GDM1 (cell line): ENCODE measurements at regions not wholly inside any gene's neighbourhood (a gene's known extent, or its start where the extent isn't known, plus 50 kb on each side); places are given as distances from the start of the nearest gene placed in this dataset.
"Not testable (repeated sequence)": the region's sequence is repeated elsewhere in the genome, so short reads cannot be mapped to it uniquely, and the experiment has no call there.

Experiments
- DNase-seq: peaks from one replicate; lab custom pipeline; 2025; lab: John Stamatoyannopoulos, UW

DNA sequence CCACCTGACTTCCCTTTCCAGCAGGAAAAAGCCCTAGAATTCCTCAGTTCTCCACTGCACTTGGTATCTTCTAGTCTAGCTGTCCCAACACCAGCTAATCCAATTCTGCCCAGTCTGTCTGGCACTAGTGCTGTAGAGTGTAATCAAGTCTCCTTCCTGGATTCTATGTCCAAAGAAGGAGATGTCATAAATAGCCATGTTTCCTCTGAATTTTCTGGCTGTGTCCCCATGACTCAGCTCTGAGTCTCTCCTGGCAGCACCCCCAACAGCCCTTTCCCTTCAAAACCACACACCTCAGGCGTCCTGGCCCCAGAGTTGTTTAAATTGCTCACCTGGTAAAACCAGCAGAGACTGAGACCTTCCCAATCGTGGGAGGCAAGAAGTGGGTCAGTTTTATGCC, 197.2 kb downstream of the GRXCR1 start:
- no peak for DNase-seq

DNA sequence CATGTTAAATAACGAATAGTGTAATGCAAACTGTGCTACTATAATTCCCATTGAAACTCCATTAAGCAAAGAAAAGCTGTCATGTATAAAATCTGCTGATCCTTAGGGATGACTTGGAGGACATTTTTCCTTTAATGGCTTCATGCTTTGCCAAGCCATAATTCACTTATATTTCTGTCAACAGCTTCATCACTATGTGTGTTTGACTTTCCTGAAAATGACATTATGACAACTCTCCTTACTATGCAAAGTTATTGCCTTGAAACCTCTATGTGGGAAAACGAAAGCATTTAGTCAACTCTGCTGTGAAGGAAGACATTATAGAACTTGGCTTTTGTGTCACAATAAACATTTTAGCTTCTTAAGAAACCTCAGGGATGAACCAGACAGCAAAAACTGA, 210.5 kb downstream of the GRXCR1 start:
- DNase-seq, result no peak

DNA sequence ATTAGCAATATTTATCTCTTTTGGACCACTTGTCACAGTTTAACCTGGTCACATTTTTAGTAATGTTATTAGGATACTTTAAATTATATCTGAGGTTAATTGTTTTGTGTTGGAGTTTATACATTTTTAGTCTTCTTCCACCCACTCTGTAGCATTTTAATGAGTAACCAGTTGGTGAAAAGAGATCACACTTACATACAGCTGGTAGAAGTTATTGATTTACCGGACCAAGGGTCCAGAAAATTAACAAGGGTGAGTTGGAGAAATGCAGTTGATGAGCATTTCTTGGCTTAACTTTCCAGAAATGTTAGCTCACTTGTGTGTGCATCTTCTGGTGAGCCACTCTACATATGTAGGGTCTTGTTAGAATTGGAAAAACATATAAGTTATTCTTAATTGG, 219.6 kb downstream of the GRXCR1 start:
- no peak for DNase-seq

DNA sequence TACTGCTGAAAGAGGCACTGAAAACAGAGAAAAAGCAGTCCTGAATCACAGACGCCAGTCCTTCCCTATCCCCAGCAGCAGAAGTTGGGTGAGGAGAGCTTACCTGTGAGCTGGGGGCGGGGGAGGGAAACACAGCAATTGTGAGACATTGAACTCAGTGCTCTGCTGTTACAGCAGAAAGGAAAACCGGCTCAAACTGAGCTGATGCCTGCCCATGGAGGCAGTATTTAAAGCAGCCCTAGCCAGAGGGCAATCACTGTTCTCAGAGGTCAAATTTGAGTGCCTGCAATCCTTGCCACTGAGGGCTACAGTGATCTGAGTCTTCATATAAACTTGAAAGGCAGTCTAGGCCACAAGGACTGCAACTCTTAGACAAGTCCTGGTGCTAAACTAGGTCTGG, 220.7 kb downstream of the GRXCR1 start:
- no peak for DNase-seq

DNA sequence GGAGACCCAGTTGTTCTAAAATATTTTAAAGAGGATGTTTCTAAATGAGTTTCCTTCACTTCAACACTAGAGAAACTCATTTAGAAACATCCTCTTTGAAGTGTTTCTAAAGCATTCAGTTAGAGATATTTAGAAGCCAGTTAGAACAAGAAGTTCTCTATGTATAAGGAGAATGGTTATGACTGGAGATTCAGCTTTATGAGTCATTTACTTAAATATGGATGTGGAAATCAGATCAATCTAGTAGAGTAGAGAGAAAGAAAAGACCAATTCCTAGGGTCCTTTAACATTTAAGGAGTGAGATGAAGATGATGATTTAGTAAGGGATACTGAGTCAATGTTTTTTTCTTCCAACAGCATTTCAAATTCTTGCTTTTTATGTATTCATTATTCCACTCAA, 234.1 kb downstream of the GRXCR1 start:
- DNase-seq, result no peak

DNA sequence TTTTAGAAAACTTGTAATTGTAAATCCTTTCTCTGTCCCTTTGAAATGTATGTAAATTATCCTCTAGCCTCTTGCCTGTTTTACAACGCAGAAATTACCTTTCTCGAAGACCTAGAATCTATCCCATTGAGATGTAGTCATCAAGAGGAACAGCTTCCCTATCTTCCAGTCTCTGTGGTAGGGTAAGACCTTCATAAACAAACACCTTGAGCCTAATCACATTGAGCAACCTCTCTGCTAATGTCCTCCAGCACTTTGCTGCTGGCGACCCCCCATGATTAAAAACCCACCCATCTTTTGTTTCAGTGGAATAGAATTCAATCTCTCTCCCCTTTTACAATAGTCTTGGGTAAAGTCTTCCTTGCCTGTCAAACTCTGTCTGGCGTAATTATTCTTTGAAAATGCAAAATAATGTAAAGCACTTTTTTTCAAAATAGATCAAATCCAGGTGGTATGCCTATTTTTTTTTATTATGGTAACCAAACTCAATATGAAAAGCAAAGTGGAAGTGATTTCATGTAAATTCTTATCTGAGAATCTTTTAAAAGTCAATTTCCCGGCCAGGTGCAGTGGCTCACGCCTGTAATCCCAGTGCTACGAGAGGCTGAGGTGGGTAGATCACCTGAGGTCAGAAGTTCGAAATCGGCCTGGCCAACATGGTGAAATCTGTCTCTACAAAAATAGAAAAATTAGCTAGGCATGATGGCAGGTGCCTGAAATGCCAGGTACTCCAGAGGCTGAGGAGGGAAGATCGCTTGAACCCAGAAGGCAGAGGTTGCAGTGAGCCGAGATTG, 237.9 kb downstream of the GRXCR1 start:
- DNase-seq, result no peak

DNA sequence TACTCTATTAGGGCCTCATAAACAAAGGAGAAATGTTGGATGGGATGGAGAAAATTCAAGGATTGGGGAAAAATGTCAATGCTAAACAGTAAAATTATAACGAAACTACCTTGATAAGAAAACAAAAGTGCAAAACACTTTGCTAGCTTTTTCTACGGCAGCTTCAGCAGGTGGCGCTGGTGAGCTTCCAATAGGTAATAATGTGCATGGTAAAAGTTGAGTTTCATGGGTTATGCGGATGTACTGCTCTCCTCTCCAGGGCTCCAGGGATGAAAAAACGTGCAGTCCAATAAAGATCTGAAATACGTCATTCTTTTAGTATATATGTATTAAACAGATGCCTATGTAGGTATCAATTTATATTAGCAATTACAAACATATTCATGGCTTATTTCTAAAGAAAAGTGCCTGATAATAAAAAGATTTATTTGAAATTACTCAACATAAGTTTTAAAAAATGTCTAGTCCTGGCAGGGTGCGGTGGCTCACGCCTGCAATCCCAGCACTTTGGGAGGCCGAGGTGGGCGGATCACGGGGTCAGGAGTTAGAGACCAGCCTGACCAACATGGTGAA, 239.6 kb downstream of the GRXCR1 start:
- DNase-seq, result peak; percentile 9

DNA sequence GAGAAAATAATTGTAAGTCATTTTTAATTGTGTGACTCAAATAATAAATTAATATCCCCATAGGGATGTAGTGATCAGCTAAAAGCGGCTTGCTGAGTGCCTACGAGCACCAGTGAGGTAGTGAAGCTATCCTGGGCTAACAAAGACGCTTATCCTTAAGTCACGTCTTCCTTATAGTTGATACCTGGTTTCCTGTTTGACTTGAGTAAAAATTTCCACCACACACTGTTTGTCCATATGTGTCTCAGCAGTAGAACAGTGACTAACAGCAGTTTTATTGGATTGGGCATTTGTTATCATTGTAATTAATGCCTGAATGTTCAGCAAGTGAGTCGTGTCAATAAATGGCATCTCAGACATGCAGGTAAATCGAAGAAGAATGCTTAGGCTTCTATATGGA, 241.1 kb downstream of the GRXCR1 start:
- DNase-seq, result no peak

DNA sequence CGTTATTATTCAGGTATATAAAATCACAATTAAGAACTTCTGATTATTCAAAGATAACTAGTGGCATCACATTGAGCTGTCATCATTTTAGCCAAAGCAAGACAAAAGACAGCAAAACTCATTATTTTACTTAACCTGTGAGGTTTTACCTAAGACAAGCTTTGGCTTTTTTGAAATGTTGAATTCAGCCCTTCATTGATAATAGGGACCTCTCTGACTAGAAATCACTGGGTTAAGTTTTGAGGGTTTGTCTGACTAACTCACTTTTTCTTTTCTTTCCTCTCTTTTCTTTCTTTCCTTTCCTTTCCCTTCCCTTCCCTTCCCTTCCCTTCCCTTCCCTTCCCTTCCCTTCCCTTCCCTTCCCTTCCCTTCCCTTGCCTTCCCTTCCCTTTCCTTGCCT, 244.2 kb downstream of the GRXCR1 start:
- DNase-seq, result no peak

DNA sequence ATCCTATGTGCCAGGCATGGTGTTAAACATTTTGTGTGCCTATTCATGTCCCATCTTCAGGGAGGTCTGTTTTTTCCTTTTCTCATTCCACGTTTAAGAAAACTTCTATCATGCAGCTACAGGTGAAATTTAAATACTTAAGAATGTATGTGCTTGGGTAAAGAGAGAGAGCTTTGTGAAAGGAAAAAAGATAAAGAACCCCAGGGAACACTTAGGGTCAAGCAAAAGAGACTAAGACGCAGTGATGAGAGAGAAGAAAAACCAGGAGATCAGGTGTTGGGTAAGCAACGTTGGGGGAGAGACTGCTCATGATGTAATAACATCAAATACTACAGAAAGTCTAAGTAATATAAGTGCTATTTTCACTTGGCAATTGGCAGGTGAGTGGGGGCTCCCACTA, 253.7 kb downstream of the GRXCR1 start:
- no peak for DNase-seq

DNA sequence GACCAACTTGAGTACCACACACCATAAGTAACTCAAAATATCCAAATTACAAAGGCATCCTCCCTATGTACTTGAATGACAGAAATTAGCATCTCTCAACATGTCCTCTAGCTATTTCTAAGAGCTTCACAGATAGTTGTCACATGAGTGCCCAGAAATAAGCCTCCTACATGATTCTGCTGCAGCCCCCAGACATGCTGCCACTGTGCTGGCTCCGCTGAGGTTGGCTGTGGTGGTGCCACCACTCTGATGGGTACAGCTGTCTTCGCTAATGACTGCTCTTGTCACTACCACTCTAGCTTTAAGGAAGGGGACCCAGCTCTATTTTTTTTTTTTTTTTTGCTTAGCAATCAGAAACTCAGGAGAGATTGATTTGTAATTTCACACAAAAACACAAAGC, 256.0 kb downstream of the GRXCR1 start:
- DNase-seq, result no peak

DNA sequence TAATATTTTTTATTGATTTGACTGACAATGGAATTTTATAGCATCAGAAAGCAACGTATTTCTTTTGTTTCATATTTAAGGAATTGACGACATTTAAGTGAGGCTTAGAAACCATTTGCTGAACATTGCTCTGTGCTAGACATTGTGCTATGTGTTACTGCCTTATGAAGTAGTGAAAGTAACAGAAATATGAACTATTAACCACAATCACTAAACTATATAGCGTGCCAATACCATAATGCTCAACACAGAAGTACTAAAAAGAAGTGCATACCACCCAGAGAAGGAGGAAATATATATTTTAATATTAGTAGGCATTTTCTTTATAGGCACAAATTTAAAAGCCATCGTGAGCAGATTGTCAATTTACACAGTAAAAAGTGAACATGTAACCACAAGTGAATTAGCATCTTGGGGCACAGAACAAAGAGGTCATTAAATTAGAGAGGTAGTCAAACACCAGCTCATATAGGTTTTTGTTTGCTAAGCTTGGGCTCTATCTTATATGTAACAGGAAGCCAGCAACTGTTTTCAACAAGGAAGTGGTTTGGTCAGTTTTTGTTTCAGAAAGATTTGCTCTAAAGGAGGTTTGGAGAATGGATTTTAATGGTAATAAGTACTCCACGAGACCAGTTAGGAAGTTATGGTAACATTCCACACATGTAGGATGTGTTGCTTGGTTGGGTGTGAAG, 270.7 kb downstream of the GRXCR1 start:
- no peak for DNase-seq

DNA sequence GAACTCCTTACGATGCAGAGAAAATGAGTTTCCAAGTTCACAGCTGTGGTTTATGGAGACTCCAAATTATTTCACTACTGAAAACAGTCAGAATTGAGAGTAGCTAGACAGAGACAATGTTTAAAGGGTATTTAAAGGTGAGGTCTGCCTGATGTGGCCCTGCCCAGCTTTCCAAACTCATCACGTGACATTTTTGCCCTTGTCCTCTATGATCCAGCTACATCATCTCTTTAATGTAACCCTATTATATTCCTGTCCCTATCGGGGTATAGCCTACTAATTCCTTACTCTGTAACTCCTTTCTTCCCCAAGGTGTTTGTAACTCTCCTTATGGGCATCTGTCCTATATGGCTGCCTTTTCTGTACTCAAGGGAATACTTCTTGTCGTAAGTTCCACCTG, 297.2 kb downstream of the GRXCR1 start:
- no peak for DNase-seq

DNA sequence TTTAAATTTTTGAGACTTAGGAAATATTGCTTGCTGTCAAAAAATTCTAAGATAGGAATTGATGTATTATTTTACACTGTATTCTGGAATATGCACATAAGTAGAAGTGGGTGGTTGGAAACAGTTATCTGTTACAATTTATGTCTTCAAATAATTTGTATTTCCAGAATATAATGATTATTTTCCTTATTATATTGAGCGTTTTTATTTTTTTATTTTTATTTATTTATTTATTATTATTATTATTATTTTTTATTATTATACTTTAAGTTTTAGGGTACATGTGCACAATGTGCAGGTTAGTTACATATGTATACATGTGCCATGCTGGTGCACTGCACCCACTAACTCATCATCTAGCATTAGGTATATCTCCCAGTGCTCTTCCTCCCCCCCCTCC, 320.1 kb downstream of the GRXCR1 start:
- DNase-seq, result not testable (repeated sequence)

DNA sequence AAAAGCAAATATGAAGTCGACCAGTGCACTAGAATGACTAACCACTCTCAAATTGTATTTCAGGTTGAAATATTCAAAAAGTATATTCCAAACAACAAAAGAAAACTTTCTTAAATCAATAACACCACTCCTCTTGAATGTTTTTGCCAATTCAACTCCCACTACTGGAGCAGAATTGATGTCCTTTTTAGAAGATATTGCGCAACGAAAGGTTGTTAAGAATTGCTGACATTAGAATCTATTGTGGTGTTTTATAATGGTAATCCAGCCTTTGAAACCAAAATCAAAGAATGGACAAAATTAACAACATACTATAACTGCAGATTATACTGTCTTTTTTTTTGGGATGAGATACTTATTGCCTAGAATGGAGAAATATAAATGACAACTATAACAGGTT, 331.3 kb downstream of the GRXCR1 start:
- DNase-seq, result no peak

DNA sequence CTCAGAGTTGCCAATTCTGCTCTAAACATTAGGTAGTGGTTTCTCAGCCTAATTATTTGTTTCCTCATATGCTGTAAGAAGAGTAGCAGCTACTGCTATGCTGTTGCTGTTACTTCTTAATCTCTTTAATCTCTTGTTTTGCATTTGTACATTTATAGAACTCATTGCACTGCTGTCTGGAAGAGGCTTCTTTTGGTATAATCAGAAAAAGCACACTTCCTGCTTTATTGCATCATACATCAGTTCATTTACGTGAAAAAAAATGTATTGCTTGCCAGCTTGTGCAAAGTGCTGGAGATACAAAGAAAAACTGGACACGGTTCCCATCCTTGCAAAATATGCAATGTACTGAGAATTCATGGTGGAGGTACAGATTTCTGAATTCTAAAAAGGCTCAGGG, 332.0 kb downstream of the GRXCR1 start:
- no peak for DNase-seq

DNA sequence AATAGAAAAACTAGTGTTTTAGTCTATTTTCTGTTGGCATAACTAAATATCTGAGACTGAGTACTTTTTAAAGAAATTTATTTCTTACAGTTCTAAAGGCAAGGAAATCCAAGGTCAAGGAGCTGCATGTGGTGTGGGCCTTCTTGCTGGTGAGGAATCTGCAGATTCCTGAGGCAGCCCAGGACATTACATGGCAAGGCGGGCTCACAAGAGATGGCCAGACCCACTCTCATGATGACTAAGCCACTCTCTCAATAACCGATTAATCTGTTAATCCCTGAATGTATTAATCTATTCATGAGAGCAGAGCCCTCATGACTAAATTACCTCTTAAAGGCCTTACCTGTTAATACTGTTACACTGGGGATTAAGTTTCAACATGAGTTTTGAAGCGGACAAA, 340.8 kb downstream of the GRXCR1 start:
- DNase-seq, result no peak

DNA sequence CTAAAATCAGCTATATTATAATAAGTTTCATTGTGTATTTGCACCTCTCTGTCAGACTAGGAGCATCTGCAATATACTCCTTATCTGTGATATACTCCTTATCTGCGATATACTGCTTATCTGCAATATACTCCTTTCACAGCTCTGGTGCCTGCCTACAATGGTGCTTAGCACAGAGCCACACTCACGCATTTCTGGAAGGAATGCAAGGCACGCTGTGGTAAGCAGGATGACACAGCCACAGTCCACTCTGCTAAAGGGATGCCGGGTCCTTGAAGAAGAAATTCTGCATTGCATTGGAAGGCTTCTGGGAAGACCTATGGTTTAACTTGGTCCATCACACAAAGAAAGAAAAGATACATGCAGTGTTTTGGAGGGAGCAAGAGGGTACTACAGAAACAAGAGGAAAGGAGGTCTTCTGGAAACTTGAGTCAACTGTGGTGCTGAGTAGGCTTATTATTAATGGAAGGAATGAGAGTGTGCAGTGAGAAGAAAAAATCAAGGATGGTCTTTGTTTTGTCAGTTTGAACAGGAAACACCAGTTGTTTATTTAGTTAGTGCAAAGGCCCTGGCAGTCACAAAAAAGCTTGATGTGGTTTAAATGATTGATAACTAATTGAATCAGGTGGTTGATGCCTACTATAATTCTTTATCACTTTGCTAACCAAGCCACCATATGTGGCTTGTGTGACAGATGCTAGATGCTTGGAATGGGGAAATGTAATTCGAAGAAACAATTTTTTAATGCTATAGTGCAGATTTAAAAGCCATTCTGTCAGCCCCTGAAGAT, 342.3 kb downstream of the GRXCR1 start:
- DNase-seq, result no peak

DNA sequence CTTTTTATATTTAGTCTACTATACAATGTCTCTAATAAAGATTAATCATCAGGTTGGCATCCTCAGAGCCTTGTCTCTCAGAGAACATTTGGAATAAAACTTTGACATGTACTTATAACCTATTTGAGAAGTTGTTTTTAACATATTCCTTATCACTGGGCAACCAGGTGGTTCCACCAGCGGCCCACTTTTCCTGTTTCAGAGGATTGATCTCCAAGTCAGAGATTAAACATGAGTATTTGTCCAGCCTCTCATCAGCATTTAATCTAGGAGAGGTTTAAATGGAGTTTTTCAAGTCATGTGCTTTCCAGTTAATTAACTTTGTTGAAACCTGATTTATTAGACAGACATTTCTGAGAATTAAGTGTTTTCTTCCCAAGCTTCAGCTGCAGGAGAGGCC, 345.5 kb downstream of the GRXCR1 start:
- DNase-seq, result no peak

DNA sequence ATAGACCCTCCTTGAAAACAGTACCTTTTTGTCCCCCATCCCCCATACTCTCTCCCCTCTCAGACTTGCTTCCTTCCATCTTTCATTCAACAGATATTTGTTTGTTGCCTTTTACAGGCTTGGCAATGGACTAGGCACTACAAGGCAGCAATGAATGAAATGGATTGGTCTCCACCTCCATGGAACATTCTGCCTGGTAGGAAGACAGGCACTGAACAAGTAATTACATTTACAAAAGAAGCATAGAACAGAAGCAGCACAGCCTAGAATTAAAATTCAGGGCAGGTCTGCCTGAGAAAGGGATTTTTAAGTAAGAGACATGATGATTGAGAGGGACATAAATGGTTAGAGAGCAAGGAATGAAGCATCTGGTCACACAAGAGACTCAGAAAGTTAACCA, 346.1 kb downstream of the GRXCR1 start:
- DNase-seq, result no peak

DNA sequence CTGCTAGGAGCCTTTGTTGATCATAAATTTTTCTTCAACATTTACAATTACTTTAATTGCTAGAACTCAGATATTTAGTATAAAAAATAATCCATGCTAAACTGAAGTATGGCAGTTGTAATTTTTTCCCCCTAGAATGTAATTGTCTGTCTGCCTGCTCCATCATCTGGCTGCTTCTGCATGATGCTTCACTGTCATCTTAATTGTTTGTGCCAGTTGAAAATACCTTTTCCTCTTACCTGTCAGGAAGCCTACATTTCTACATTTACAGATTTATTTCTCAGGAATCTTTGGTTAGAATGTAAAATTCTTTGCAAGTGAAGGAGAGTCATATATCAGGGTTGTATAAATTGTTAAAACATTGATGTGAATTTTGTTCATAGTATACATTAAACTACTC, 348.6 kb downstream of the GRXCR1 start:
- no peak for DNase-seq

DNA sequence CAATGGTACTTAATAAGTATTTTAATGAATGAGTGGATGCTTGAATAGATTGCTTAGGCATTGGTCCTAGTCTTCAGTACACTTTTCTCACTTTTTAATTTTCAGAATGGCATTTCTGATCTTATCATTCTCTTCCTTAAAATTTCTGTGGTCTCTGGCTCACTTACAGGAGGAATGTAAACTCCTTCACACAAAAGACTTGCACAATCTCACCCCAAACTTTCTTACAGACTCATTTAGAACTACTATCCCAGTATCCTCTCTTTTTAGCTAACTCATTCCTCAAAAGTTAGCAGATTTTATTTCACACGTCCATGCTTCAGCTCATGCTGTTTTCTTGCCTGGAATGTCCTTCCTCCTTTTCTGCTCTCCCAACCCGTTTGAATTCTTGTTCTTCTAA, 350.1 kb downstream of the GRXCR1 start:
- no peak for DNase-seq
